Tongue (tissue), 1 donor: ENCODE measurements at regions not wholly inside any gene's neighbourhood (a gene's known extent, or its start where the extent isn't known, plus 50 kb on each side); places are given as distances from the start of the nearest gene placed in this dataset.
"Not testable (repeated sequence)": the region's sequence is repeated elsewhere in the genome, so short reads cannot be mapped to it uniquely, and the experiment has no call there.

ENCODE experiments used
- DNase-seq: peaks from one replicate; pipeline ENCODE4 v3.0.0-alpha.2; 2015

GRCh38 chr5:128667751-128668150 is 129.7 kb upstream of the FBN2 start:
- no peak for DNase-seq

DNA sequence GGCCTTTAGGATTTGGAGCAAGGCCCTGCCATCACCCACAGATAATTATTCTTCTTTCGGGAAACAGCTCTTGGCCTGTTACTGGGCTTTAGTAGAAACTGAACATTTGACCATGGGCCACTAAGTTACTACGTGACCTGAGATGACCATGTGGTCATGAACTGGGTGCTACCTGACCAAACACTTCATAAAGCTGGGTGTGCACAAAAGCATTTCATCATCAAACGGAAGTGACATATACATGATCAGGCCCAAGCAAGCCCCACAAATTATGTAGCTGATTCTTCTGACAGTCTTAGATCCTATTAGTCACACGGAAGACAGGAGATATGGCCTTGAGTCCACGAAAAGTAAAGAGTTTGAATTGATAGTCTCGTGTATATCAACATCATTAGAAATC is 130.9 kb upstream of the FBN2 start:
- no peak for DNase-seq

GRCh38 chr5:128669803-128670202 is 131.8 kb upstream of the FBN2 start:
- no peak for DNase-seq

GRCh38 chr5:128671943-128672342 is 133.9 kb upstream of the FBN2 start:
- DNase-seq, result peak; percentile 65

GRCh38 chr5:128673000-128673399 is 135.0 kb upstream of the FBN2 start:
- peak; percentile 16 for DNase-seq

DNA sequence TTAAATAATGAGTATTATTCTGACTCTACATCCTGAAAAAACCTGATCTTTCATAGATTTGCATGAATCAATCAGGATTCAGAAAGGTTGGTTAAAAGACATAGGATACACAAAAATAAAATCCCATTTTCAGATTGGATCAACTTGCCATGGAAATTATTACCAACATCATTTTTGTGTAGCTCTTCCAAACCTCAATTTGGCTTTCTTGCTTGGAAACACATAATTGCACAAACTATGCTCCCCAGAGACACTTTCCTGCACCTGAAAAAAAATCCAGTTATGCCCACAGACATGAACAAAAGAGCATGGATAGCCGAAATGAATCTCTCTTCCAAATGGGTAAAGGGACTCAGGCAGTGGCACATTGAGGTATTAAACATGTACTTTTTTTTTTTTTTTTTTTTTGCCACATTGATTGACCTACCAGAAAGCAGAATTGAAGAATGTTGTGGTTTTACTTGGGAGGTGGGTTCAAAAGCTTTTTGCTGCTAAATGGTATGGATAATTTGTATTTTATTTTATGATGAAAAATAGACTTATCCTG is 135.4 kb upstream of the FBN2 start:
- no peak for DNase-seq

GRCh38 chr5:128673970-128674369 is 135.9 kb upstream of the FBN2 start:
- no peak for DNase-seq

DNA sequence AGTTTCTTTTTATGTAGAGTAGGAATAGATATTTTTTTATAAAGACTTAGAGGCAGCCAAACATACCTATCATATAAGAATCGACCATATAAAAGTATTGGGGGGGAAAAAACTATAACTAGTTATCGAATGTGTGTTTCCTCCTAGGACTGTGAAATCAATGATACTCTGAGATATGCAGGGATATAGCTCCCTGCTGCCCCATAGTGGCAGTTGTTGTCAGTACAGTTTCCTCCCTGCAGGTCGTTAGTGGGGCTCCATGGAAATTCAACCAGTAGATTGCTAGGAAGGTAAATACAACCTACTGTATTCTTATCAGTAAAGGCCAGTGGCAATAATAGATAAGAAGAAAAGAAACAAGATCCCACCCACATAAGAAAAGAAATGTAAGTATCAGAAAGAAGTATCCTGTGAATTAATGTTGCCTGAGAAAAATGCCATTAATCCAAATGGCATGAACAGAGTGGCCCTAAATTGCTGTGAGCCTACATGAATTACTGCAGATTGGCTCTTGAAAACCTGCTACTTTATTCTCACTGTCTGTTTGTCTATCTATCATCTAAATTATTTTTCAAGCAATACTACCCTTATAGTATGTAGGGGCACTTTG is 136.9 kb upstream of the FBN2 start:
- DNase-seq, result peak; percentile 33

DNA sequence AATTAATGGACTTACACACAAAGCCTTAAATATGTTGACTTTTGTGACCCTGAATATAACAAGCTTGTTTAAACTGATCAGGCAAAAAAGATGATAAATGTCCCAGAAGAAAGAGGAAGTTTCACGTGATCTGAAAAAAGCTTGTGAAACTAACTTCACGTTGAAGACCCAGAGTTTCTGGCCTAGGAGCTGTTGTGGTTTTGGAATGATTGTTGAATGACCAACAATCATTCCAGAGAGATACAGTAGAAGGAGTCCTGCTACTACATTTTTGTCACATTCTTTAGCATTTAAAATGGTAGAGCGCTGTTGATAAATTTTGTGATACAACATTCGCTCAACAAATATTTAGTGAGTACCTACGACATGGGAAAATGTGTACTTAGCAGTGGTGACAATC is 143.1 kb upstream of the FBN2 start:
- no peak for DNase-seq

DNA sequence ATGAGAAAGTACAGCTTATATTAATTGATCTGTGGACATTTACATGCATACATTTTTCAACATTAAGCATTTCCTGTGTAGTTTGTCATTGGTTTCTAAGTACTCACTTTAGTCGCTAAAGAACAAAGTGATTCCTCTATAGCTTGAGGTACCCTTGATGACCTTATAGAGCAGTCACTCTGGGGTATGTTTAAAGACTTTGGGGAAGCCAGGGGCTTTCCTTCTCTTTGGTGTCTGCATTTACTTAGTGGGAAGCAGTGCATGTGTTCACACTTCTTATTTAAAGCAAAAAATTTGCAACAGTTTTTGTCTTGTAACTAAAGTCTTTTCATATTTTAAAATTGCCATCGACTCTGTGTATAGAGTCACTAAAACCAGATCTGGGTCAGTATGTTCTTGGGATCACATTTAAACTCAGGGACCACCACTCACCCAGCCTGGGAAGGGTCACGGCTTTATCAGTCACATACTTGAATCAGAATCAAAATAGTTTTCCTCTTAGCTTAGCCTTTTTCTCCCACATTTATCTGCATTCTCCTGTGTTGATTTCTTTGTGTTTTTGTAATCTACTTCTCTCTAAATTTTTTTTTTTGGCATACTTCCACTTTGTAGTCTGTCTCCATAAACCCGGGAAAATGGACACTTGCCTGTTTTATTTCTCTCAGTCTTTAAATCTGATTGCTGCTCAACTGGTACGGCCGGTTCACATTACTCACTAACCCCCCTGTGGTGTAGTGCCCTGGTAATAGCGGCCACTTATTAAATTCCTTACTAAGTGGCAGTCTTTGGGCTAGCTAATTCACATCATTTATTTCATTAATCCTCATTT is 143.9 kb upstream of the FBN2 start:
- DNase-seq, result peak; percentile 17

DNA sequence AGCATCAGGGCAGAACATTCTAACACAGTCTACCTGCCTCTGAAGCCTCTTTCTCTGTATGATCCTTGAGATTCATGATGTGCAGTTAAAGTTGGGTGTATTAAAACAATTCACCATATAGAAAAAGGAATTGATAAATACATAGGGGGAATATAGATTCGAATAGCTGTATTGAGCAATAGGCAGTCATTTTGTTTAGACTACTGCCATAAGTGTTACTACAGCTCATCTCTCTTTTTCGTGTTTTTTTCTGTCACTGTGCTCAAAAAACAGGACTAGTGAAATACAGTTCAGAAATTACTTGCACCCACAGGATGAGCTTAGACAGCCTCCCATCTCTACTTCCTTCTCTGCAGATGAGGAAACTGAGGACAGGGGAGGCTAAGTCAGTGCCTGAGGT is 144.6 kb upstream of the FBN2 start:
- DNase-seq, result no peak

DNA sequence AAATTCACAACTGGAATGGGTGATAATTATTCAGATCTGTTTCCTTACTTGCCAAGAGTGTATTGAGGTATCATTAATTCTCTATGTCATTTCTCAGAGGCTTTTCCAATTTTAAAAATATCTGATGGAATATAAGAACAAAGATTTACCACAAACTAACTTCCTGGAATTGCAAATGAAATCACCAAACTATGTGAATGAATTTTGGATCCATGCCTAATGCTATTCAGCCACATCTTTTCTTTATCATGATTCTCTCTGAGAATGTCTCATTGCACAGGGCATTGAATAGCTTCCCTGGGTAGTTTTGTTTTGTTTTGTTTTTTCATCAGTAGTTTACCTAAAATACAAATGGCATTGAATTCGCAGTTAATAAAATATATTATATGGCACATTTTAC is 146.9 kb upstream of the FBN2 start:
- peak; percentile 10 for DNase-seq

GRCh38 chr5:128687930-128688329 is 149.9 kb upstream of the FBN2 start:
- no peak for DNase-seq

- no peak for DNase-seq
These were observed 155.7 kb upstream of the FBN2 start for GRCh38 chr5:128693764-128694163.

DNA sequence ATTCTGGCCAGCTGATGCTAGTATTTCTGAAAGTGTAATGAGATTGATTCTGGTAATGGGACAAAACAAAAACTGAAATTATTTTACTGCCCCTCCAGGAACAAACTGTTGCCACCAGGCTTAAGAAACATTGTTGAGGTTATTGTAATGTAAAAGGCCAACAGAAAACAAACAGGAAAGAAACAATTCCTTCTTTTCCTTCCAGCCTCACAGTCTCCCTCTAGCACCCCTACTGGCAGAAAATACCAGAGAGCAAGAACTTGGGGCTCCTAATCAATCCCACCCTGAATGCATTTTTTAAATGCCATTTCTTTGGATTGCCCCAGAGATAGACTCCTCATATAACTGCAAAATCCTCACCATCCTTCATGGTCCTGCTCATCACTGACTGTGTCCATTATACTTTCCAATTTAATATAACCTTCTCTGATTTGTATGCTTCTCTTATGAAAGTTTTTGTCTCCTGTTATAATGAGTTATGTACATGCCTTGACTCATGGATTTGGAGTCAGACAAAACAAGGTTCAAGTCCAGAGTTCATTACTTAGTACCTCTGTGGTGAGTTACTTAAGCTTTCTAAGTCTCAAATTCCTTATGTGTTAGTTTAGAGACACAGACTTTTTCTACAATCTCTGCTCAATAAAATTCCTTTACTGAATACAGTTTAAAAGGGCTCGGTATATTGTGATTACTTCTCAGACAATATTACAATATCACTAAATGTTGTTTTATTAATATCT is 157.9 kb upstream of the FBN2 start:
- no peak for DNase-seq

- DNase-seq, result no peak
These were observed 163.3 kb upstream of the FBN2 start for GRCh38 chr5:128701301-128701700.

GRCh38 chr5:128703322-128703721 is 165.3 kb upstream of the FBN2 start:
- no peak for DNase-seq

- DNase-seq, result no peak
These were observed 168.2 kb upstream of the FBN2 start for GRCh38 chr5:128706269-128706668.

GRCh38 chr5:128708841-128709240 is 170.8 kb upstream of the FBN2 start:
- DNase-seq, result no peak

GRCh38 chr5:128711216-128711615 is 173.2 kb upstream of the FBN2 start:
- DNase-seq, result no peak

GRCh38 chr5:128714551-128714950 is 176.5 kb upstream of the FBN2 start:
- DNase-seq, result no peak

DNA sequence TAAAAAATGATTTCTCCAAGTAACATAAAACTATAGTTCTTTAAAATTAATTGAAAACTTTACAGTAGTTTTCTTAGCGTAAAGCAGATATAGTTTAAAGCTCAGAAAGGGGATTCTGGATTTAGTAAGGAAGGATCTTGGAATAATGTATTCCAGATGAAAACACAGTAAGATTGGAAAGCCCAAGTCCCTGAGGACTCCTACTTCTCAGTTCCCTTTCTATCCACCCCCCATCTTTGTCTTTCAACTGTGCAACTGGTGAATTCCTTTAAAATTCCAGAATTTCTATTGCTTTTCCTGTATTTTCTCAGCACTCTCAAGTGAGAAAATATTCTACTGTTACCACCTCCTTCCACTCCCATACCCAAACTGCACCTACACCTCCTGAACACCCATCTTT is 184.5 kb upstream of the FBN2 start:
- DNase-seq, result peak; percentile 25

DNA sequence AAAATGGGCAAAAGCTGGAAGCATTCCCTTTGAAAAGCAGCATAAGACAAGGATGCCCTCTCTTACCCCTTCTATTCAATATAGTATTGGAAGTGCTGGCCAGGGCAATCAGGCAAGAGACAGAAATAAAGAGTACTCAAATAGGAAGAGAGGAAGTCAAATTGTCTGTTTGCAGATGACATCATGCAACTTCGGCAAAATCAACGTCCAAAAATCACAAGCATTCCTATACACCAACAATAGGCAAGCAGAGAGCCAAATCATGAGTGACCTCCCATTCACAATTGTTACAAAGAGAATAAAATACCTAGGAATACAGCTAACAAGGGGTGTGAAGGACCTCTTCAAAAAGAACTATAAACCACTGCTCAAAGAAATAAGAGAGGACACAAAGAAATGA is 192.0 kb upstream of the FBN2 start:
- not testable (repeated sequence) for DNase-seq
